Skeletal muscle cell (primary cell): ENCODE measurements at regions not wholly inside any gene's neighbourhood (a gene's known extent, or its start where the extent isn't known, plus 50 kb on each side); places are given as distances from the start of the nearest gene placed in this dataset.

ENCODE experiments used
- DNase-seq: peaks from one replicate; pipeline ENCODE4 v3.0.0-alpha.2; 2010; ENCODE audit warnings: low read depth
- H3K4me3 ChIP-seq: 2 replicates; pipeline ENCODE4 v1.5.1; 2011; ENCODE audit warnings: low read depth, mild to moderate bottlenecking, control low read depth, low read length, moderate library complexity

- DNase-seq, result no peak
- H3K4me3 ChIP-seq, result no peak overlapping the region
Observed at GRCh38 chr7:121810831-121811672, 61.9 kb upstream of the PTPRZ1 start.

GRCh38 chr7:121807078-121807477, 65.9 kb upstream of the PTPRZ1 start:
- no peak for DNase-seq
- H3K4me3 ChIP-seq, result no peak overlapping the region

GRCh38 chr7:121803039-121803438, 69.9 kb upstream of the PTPRZ1 start:
- no peak overlapping the region for H3K4me3 ChIP-seq
- DNase-seq, result no peak

GRCh38 chr7:121800916-121801675, 71.9 kb upstream of the PTPRZ1 start:
- no peak overlapping the region for H3K4me3 ChIP-seq
- no peak for DNase-seq

GRCh38 chr7:121798896-121799295, 74.1 kb upstream of the PTPRZ1 start:
- no peak overlapping the region for H3K4me3 ChIP-seq
- no peak for DNase-seq

GRCh38 chr7:121798453-121798840, 74.5 kb upstream of the PTPRZ1 start:
- no peak overlapping the region for H3K4me3 ChIP-seq
- DNase-seq, result no peak

GRCh38 chr7:121797657-121798452, 75.1 kb upstream of the PTPRZ1 start:
- no peak for DNase-seq
- H3K4me3 ChIP-seq, result no peak overlapping the region

- no peak for DNase-seq
- H3K4me3 ChIP-seq, result no peak overlapping the region
Observed at GRCh38 chr7:121796936-121797656, 75.9 kb upstream of the PTPRZ1 start.

GRCh38 chr7:121796381-121796780, 76.6 kb upstream of the PTPRZ1 start:
- DNase-seq, result no peak
- H3K4me3 ChIP-seq, result no peak overlapping the region

GRCh38 chr7:121795736-121796135, 77.2 kb upstream of the PTPRZ1 start:
- DNase-seq, result no peak

GRCh38 chr7:121793716-121794115, 79.2 kb upstream of the PTPRZ1 start:
- no peak overlapping the region for H3K4me3 ChIP-seq
- no peak for DNase-seq

More at GRCh38 chr7:121795736-121796135, 77.2 kb upstream of the PTPRZ1 start:
- H3K4me3 ChIP-seq, result no peak overlapping the region

GRCh38 chr7:121777672-121778071, 95.3 kb upstream of the PTPRZ1 start:
- no peak overlapping the region for H3K4me3 ChIP-seq
- no peak for DNase-seq

- no peak overlapping the region for H3K4me3 ChIP-seq
- DNase-seq, result no peak
Observed at GRCh38 chr7:121774563-121774962, 98.4 kb upstream of the PTPRZ1 start.

- H3K4me3 ChIP-seq, result no peak overlapping the region
- no peak for DNase-seq
Observed at GRCh38 chr7:121766676-121767075, 106.3 kb upstream of the PTPRZ1 start.

- no peak overlapping the region for H3K4me3 ChIP-seq
- no peak for DNase-seq
Observed at GRCh38 chr7:121761399-121761798, 111.6 kb upstream of the PTPRZ1 start.

- no peak overlapping the region for H3K4me3 ChIP-seq
- no peak for DNase-seq
Observed at GRCh38 chr7:121755818-121756552, 117.0 kb upstream of the PTPRZ1 start.

- H3K4me3 ChIP-seq, result no peak overlapping the region
- no peak for DNase-seq
Observed at GRCh38 chr7:121755286-121755685, 117.7 kb upstream of the PTPRZ1 start.

- no peak for DNase-seq
- no peak overlapping the region for H3K4me3 ChIP-seq
Observed at GRCh38 chr7:121753944-121754343, 119.0 kb upstream of the PTPRZ1 start.

- DNase-seq, result no peak
- H3K4me3 ChIP-seq, result no peak overlapping the region
Observed at GRCh38 chr7:121752706-121753105, 120.3 kb upstream of the PTPRZ1 start.
